ENCODE measurements at regions not wholly inside any gene's neighbourhood (a gene's known extent, or its start where the extent isn't known, plus 50 kb on each side); places are given as distances from the start of the nearest gene placed in this dataset.

DNA sequence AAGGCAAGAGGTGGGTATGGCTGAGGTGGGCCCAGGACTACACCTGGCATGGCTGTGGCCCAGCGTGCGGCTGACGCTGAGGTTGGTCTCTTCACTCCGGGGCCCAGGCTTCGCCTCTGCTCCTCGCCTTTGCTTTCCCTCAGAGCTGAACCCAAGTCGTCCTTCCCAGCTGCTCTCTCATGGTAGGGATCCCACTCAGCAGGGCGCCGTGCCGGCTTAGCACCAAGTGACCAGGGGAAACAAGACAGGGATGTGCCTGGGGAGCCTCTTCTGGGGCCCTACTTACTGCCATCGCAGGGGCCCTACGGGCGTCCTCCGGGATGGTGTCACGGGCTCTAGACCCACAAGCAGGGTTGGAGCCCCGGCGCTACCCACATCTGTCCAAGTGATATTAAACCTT lies 138.1 kb upstream of the ALKAL2 start:
- TF ChIP-seq, protein P1, sequence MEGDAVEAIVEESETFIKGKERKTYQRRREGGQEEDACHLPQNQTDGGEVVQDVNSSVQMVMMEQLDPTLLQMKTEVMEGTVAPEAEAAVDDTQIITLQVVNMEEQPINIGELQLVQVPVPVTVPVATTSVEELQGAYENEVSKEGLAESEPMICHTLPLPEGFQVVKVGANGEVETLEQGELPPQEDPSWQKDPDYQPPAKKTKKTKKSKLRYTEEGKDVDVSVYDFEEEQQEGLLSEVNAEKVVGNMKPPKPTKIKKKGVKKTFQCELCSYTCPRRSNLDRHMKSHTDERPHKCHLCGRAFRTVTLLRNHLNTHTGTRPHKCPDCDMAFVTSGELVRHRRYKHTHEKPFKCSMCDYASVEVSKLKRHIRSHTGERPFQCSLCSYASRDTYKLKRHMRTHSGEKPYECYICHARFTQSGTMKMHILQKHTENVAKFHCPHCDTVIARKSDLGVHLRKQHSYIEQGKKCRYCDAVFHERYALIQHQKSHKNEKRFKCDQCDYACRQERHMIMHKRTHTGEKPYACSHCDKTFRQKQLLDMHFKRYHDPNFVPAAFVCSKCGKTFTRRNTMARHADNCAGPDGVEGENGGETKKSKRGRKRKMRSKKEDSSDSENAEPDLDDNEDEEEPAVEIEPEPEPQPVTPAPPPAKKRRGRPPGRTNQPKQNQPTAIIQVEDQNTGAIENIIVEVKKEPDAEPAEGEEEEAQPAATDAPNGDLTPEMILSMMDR (conservative IDR thresholded peaks at IDR 0.05; ENCODE audit: low read depth, low read length): no peak
- no peak for TF ChIP-seq EZH2phosphoT487 (IDR thresholded peaks at IDR 0.05; ENCODE audit: borderline replicate concordance, low read length)

Data from PC-3 (cell line).